ENCODE measurements at regions not wholly inside any gene's neighbourhood (a gene's known extent, or its start where the extent isn't known, plus 50 kb on each side); places are given as distances from the start of the nearest gene placed in this dataset.

GRCh38 chr15:69601711-69602504 lies 149.3 kb downstream of the RPLP1 start:
- Histone ChIP-seq H3K4me1 (no peaks in the 10 kb centered on the region), H3K9ac (no peak overlapping the region), H2AFZ (no peak overlapping the region), H3K79me2 (no peaks in the 10 kb centered on the region), H3K4me2 (ENCODE audit: low read length) (no peak overlapping the region), H3K4me3 (ENCODE audit: low read depth, low read length) (no peak overlapping the region), H3K27ac (no peak overlapping the region), H3K27me3 (ENCODE audit: control insufficient read depth, insufficient read depth, low read length) (no peaks in the 10 kb centered on the region), H3K36me3 (ENCODE audit: control insufficient read depth, insufficient read depth, low read length) (no peaks in the 10 kb centered on the region), H3K9me3 (ENCODE audit: control insufficient read depth, low read length) (no peaks in the 10 kb centered on the region)
- TF ChIP-seq CTCF (IDR thresholded peaks at IDR 0.05), result no peak

GRCh38 chr15:69602921-69603320 lies 150.3 kb downstream of the RPLP1 start:
- Histone ChIP-seq H3K79me2 (no peaks in the 10 kb centered on the region), H3K9ac (no peak overlapping the region), H3K9me3 (ENCODE audit: control insufficient read depth, low read length) (no peaks in the 10 kb centered on the region), H3K4me1 (no peaks in the 10 kb centered on the region), H3K27ac (no peak overlapping the region), H3K27me3 (ENCODE audit: control insufficient read depth, insufficient read depth, low read length) (no peaks in the 10 kb centered on the region), H2AFZ (no peak overlapping the region), H3K36me3 (ENCODE audit: control insufficient read depth, insufficient read depth, low read length) (no peaks in the 10 kb centered on the region), H3K4me2 (ENCODE audit: low read length) (no peak overlapping the region), H3K4me3 (ENCODE audit: low read depth, low read length) (no peak overlapping the region)
- TF ChIP-seq CTCF (IDR thresholded peaks at IDR 0.05), result no peak

DNA sequence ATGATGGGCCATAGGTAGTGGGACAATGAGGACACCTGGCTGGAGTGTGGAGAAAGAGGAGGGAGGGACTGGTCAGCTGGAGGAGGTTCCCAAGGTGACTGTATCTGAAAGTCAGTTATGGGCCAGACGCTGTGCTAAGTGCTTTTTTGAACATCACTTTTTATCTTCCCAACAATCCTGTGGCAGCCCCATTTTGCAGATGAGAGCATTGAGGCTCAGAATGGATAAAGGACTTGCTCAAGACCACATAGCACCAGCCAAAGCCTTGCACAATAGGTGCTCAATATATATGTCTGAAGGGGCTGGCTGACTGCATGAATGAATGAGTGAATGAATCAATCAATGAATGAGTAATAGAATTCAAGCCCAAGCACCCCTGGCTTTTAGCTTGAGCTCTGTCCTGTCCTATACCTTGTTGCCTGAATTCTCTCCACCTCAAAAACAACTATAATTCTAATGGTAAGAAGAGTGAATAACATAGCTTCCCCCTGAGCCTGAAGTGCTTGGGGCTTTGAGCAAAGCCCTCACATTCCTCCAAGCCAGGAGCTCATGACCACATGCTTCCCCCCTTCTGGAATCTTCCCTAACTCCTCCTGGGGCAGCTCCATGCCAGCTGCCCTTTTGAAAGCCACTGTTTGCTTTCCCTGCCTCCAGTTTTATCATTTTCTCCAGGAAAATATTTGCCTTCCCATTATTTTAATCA lies 150.9 kb downstream of the RPLP1 start:
- Histone ChIP-seq H3K4me1 (no peaks in the 10 kb centered on the region), H3K36me3 (ENCODE audit: control insufficient read depth, insufficient read depth, low read length) (no peaks in the 10 kb centered on the region), H3K4me3 (ENCODE audit: low read depth, low read length) (no peak overlapping the region), H3K79me2 (no peaks in the 10 kb centered on the region), H3K9ac (no peak overlapping the region), H3K9me3 (ENCODE audit: control insufficient read depth, low read length) (no peaks in the 10 kb centered on the region), H3K27ac (no peak overlapping the region), H3K4me2 (ENCODE audit: low read length) (no peak overlapping the region), H3K27me3 (ENCODE audit: control insufficient read depth, insufficient read depth, low read length) (no peaks in the 10 kb centered on the region), H2AFZ (no peak overlapping the region)
- no peak for TF ChIP-seq CTCF (IDR thresholded peaks at IDR 0.05)

DNA sequence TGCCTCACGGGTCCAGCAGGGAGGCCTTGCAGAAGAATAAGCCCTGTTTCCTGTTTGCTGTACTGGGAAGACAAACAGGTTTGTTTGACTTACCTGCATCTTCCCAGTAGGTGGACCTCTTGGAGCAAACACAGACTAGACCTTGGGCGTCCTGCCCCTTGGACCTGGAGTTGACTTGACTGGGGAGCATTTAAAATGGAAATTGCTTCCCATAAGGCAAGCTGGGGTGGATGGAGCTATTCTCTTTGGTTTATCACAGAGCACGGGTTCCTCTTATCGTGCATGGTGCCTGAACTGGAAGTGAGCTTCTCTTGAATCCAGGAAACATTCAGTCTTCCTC lies 151.4 kb downstream of the RPLP1 start:
- Histone ChIP-seq H3K4me1 (no peaks in the 10 kb centered on the region), H3K9me3 (ENCODE audit: control insufficient read depth, low read length) (no peaks in the 10 kb centered on the region), H2AFZ (no peak overlapping the region), H3K4me2 (ENCODE audit: low read length) (no peak overlapping the region), H3K36me3 (ENCODE audit: control insufficient read depth, insufficient read depth, low read length) (no peaks in the 10 kb centered on the region), H3K4me3 (ENCODE audit: low read depth, low read length) (no peak overlapping the region), H3K9ac (no peak overlapping the region), H3K27me3 (ENCODE audit: control insufficient read depth, insufficient read depth, low read length) (no peaks in the 10 kb centered on the region), H3K79me2 (no peaks in the 10 kb centered on the region), H3K27ac (no peak overlapping the region)
- no peak for TF ChIP-seq CTCF (IDR thresholded peaks at IDR 0.05)
